ENCODE measurements at regions not wholly inside any gene's neighbourhood (a gene's known extent, or its start where the extent isn't known, plus 50 kb on each side); places are given as distances from the start of the nearest gene placed in this dataset.

GRCh38 chr7:63037242-63037641 is 961.4 kb upstream of the ZNF722 start:
- no peak for TF ChIP-seq XRCC4 (IDR thresholded peaks at IDR 0.05; ENCODE audit: extremely low read depth, insufficient read depth, insufficient read length)
- TF ChIP-seq RCOR1 (IDR thresholded peaks at IDR 0.05; ENCODE audit: borderline replicate concordance in 1 of 2, low read depth in 2 of 2, low read length in 2 of 2): no peak
- TF ChIP-seq ZNF445 (CRISPR knock-in tag; IDR thresholded peaks at IDR 0.05; ENCODE audit: low read depth): no peak
- TF ChIP-seq SRSF7 (optimal IDR thresholded peaks at IDR 0.05; ENCODE audit: low read depth, low read length): no peak
- no peak for TF ChIP-seq ZNF561 (CRISPR knock-in tag; conservative IDR thresholded peaks at IDR 0.05)
- no peak for TF ChIP-seq NR3C1 (CRISPR knock-in tag; IDR thresholded peaks at IDR 0.05)
- no peak for TF ChIP-seq ZBTB2 (IDR thresholded peaks at IDR 0.05)
- TF ChIP-seq SRSF9 (IDR thresholded peaks at IDR 0.05; ENCODE audit: borderline replicate concordance, low read depth, low read length): no peak
- no peak for TF ChIP-seq AFF4 (CRISPR knock-in tag; IDR thresholded peaks at IDR 0.05)
- TF ChIP-seq POU5F1 (IDR thresholded peaks at IDR 0.05; ENCODE audit: borderline replicate concordance, low read depth, low read length, partially characterized antibody): no peak
- no peak for TF ChIP-seq CTCF (IDR thresholded peaks at IDR 0.05 in 2 of 3, conservative IDR thresholded peaks at IDR 0.05 in 1 of 3; ENCODE audit: insufficient read depth in 2 of 3, low read depth in 1 of 3, low read length in 3 of 3)
- no peak for TF ChIP-seq TAF7 (tag; IDR thresholded peaks at IDR 0.05)
- no peak for TF ChIP-seq MYBL2 (IDR thresholded peaks at IDR 0.05; ENCODE audit: low read depth)
- TF ChIP-seq MYBL2 (CRISPR knock-in tag; IDR thresholded peaks at IDR 0.05; ENCODE audit: borderline replicate concordance): no peak
